ENCODE measurements at regions not wholly inside any gene's neighbourhood (a gene's known extent, or its start where the extent isn't known, plus 50 kb on each side); places are given as distances from the start of the nearest gene placed in this dataset.

DNA sequence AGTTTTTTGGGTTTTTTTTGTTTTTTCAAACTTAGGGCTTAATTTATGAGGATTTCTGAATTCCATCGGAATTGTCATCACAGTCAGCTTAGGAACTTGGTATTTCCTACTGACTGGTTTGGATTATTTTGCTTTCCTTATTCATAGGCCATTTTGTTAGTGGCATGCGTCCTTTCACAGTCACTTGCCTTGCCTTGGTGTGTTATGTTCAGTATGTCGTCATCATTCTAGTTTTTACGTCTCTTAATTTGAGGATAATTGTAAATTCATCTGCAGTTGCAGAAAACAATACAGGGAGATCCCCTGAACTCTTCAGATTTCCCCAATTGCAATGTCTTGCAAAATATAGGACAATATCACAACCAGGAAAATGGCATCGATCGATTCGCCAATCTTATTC, 485.3 kb downstream of the CBLN2 start:
- DNase-seq = no peak

DNA sequence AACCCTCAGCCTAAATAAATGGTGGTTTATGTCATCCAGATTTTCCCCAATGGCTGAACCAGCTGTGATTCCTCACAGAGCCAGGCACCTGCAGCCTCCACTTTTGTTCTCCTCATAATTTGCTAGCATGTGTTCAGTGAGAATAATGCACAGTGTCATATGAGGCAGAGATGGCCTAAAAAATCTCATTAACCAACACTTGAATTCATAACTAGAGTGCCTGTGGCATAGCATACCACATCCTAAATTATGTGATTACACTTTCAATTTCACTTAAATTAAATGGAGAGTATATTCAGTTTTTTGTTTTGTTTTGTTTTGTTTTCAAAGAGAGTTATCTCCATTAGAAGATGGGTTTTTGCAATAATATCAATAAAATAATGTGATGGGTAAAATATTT, 488.0 kb downstream of the CBLN2 start:
- peak; percentile 1 to 41 for DNase-seq

DNA sequence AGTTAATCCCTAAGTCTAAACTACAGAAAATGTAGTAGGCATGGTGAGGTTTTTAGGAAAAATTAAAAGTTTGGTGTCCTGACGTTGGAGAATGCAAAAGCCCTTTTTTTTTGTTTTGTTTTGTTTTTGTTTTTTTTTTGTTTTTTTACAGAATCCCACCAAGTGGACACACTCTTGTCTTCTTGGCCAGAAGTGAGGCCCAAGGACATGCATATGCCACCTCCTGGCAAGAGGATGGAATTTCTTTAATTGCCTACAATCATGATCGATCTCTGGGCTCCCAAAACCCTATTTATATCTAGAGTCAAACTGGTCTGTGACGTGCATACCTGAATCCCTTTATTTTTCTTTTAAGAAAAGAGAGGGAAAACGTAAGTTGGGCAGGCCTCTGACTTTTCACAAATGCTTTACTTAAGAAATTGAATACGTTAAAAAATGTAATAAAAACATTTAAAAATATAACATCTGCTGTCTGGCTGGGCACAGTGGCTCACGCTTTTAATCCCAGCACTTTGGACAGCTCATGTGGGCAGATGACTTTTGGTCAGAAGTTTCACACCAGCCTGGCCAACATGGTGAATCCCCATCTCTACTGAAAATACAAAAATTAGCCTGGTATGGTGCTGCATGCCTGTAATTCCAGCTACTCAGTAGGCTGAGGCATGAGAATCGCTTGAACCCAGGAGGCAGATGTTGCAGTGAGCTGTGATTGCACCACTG, 502.7 kb downstream of the CBLN2 start:
- no peak for DNase-seq

GRCh38 chr18:72013427-72013850, 530.7 kb downstream of the CBLN2 start:
- DNase-seq = no peak

DNA sequence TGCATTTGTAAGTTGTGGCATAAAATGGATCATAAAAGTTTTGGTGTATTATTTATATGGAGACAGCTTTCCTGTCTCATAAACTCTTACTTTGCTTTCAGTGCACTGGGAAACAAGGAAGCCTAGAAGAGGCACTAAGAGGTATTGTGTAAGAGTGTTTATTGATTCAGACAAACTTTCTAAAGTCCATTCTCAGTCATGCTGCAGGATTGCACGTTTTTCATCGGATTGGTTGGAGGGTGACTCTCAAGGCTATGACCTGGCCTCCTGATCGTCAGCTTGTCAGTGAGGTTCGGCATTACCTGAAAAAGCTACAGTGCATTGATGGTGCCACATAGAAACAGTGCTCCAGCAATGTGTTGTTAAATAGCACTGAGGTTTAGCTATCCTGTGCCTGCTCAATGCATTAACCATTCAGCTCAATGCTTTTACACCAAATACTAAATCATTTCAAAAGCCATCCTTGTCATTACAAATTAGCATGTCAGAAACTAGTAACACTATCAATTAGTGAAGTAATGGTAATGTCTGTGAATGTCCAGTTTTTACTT, 545.5 kb downstream of the CBLN2 start:
- no peak for DNase-seq

- DNase-seq = no peak
Observed at GRCh38 chr18:71995904-71996465, 548.2 kb downstream of the CBLN2 start.

DNA sequence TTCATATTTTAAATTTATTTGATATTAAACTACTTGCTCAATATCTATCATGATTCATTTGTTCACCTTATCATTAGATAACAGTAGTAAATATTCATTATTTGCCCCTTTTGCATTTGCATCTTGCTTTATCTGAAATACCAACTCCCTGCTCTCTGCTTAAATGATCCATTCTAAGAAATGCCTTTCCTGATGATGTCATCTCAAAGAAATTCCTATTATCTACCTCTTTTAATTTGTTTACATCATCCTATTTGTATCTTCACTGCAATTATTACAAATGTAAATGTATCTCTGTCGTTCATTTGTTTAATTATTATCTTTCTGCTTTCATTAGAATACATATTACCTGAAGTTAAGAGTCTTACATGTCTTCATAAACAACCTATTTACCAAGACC, 549.9 kb downstream of the CBLN2 start:
- no peak for DNase-seq

- DNase-seq = no peak
Observed at GRCh38 chr18:71989616-71990015, 554.5 kb downstream of the CBLN2 start.

DNA sequence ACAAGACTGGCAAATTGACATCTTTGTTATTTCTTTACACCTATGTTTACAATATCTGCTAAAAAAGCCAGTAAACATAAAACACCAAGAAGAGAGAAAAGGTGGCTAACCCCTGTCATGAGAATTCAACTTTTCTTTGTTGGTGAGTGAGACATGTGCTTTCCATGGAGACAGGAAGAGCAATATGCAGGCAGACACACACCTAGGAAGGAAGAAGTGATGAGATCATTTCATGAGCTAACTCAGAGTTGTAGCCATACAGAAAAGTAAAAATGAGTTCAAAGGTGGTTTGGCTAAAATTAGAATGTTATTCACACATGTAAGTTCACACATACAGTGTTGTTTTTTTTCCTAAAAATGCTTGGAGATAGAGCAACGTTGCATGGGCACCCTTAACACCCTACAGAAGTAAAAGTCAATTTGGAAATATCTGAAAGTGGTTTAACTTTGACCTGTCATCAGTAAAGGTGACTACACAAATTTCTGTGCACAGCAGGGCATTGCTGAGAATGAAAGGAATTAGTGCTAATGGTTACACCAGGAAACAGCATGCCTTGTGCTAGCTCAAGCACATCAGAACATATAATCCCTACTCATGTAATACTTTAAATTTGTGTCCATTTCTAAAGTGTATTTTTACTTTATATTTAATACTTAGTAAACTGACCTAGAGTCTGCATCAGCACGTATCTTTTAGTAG, 557.6 kb downstream of the CBLN2 start:
- no peak for DNase-seq

- no peak for DNase-seq
Observed at GRCh38 chr18:71976744-71977143, 567.4 kb downstream of the CBLN2 start.

DNA sequence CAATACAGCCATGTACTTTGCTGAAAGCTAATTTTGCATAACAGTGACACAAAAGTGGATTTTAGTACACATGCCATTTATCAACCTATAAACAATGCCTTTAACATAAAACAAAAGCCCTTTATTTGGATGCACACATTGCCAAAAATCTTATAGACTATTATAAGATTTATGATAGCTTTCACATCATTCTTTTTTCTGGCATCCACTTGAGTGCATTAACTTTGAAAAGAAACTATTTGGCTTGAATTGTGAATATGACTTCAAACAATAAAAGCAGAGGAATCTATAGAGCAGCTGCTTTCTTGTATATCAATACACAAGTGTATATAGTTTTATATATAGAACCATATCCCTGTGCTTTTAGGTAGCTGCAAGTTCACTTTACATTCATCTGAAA, 577.4 kb downstream of the CBLN2 start:
- DNase-seq = no peak

DNA sequence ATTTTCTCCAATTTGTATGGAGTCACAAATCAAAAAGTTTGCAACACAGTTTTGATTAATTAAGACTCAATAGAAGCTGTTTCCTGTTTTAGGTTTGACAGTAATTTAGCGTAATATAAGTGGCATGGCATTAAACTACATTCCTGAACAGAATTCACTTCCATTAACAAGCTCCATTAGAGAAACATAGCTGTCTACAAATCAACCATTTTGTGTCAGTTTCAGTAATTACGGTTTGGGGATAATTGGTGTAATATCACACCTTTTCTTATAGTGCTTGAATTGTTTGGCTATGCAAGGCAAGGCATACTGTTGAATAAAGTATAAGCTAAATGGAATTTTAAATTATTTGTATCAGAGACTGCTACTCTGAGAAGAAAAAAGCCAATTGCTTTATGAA, 585.5 kb downstream of the CBLN2 start:
- DNase-seq = peak in 1 of 2 experiments; percentile 3

DNA sequence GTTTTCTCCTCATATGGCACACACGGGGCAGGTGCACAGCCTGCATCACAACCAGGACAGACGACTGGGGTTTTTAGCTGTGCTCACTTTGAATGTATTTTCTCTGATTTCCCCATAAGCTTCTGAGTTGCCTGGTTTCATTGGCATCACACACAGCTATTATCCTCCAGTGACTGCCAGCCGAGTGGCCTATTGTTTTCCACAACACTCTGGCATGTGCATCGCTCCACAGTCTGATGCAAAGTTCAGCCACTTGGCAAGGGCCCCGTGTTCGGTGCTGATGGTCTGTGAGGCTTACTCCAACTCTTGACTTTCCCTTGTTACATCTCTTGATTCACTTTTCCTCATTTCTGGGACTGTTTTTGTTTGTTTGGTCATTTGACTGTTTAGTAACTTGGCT, 593.1 kb downstream of the CBLN2 start:
- DNase-seq = no peak

DNA sequence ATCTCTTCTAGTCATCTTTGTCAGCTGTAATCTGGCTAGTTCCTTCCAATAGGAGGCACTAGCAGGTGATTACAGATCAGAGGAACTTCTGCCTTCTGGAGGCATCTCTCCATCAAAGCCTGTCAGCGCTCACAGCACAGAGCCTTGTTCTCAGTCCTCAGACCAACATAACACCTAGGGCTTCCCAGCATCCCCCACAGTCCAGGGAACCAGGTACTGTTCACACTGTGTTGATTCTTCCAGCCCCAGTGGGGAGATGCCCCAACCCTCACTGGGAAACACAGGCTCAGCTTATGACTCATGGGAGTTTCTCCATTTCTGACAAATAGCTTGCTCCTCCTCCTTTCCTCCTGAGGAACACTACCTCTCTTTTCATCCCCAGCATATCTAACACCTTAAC, 601.7 kb downstream of the CBLN2 start:
- DNase-seq = no peak

GRCh38 chr18:71939483-71939882, 604.7 kb downstream of the CBLN2 start:
- DNase-seq = no peak

DNA sequence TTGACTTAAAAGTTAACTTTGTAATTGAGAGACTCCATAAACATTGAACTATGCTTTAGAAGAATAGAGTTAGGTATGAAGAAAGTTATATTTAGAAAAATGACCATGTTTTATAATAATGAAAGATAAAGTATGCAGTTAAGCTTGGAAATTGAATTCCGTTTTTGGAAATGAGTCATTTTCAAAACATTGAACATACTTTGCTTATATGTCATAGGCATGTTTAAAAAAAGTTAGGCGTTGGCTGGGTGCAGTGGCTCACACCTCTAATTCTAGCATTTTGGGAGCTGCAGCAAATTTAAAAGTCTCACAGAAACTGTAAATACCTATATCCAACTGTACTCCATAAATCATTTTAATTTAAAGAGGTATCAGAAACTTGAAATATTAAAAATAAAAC, 607.4 kb downstream of the CBLN2 start:
- DNase-seq = no peak

DNA sequence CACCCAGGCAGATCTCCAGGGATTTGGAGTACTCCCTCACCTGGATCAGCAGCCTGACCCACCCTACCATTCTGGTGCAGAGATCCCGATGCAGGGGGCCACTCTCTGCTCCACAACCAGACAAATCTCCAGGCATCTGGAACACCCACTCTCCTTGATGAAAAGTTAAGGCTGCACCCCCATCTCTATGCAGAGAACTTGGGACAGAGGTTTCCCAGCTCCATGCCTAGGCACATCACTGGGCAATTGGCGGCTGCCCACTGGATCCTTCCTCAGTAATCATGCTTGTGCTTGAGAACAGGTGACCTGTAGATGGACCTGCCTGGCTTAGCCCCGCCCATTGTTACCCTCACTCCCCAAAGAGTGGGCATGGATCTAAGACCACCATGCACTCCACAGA, 624.9 kb downstream of the CBLN2 start:
- no peak for DNase-seq

- DNase-seq = no peak
Observed at GRCh38 chr18:71913641-71914040, 630.5 kb downstream of the CBLN2 start.

DNA sequence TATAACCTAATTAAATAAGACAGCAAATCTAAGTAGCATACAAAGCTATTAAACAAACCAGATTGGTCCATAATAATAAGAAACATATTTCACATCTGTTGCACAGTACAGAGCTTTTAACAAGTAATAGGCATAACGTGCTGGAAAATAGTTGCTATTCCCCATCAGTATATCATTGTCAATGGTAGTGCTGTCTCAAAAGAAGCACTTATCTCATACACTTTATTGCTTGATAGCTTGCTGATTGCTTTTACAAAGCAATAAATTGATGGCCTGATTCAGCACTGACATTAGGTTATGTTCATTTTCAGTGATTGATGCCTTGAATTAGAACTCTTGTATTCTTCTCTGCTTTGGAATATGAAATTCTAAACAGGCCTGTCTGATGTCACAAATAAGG, 641.7 kb downstream of the CBLN2 start:
- DNase-seq = peak in 1 of 2 experiments; percentile 6

DNA sequence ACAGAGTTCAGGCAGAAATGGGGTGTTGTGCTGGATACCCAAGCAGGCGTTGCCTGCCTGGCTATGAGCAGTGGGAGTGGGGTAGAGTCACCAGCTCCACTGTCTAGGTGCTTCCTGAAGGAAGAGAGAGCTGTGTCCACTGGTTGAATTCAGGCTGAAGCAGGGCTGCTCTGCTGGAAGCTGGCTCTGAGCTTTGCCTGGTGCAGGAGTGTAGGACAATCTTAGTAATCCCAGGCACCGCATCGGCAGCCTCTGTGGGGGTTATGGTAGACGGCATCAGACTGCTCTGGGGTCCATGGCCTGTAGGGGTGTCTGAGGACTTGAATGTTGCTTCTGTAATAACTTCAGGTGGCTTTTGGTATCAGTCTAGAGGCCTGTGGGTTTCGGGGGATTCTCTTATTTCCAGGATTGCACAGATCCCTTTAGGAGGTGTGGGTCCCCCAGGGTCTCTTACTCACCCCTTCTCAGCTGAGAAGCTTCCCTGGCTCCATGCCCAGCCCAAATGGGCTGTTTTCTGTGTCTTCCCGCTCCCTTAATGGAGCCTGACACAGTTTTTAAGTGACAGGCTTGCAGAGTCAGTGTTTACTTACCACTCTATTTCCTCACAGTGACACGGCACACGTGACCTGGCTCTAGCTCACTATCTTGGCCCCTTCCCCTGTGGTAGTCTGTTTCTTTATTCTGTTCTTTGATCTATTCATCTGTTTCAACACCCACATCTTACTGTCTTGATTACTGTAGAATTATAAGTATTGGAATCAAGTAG, 644.3 kb downstream of the CBLN2 start:
- no peak for DNase-seq

- DNase-seq = no peak
Observed at GRCh38 chr18:71899183-71899582, 645.0 kb downstream of the CBLN2 start.

DNA sequence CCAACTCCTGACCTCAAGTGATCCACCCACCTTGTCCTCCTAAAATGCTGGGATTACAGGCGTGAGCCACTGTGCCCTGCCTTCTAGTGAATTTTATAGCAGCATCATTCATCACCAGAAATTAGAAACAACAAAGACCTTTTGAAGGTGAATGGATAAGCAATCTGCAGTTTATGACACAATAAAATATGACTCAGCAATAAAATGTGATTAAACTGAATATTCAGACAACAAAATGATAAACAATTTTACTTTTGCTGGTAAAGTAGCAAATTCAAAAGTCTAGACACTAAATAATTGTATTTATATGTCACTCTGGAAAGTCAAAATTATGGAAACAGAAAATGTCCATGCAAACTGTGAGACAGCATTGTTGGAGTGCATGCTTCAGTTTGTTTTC, 656.6 kb downstream of the CBLN2 start:
- DNase-seq = no peak

DNA sequence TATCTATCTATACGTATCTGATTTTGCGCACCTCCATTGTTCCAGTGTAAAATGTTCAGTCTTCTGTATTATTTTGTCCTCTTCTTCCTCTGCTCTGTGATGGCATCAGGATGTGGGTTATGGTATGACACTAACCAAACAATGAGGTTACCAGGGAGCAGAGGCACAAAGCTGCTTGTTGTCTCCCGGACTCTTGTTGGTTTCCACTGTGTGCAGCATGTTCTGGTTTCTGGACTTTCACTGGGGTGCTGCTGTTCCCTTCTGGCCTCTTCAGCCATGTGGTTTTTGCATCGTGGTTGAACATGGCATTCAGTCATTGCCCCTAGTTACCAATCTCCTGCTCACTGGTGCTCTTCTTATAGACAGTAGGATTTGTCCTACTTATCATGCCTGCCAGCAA, 665.9 kb downstream of the CBLN2 start:
- no peak for DNase-seq

All from NCI-H2081 (cell line).